AG04449 (cell line): ENCODE measurements at regions not wholly inside any gene's neighbourhood (a gene's known extent, or its start where the extent isn't known, plus 50 kb on each side); places are given as distances from the start of the nearest gene placed in this dataset.

Experiments used
- CTCF ChIA-PET: fragments of 350-600 bp; formaldehyde crosslinking; extraction: SDS; loops from one replicate; lab custom pipeline; 2021; ENCODE audit warnings: antibody characterized with exemption; lab: Yijun Ruan, JAX
- POLR2A ChIA-PET: fragments of 400-600, 350-600 bp; formaldehyde crosslinking; extraction: SDS; loops from one replicate; lab custom pipeline; 2020; ENCODE audit warnings: antibody characterized with exemption, inconsistent platforms; lab: Yijun Ruan, JAX
- DNase-seq: peaks from one replicate; pipeline ENCODE4 v3.0.0-alpha.2; 2010; ENCODE audit warnings: low read depth, low spot score
- H3K4me3 ChIP-seq: 2 replicates; pipeline ENCODE4 v1.5.1; 2011; ENCODE audit warnings: low read depth, mild to moderate bottlenecking, control low read depth, low read length
- TF ChIP-seq, protein P1 (sequence below): IDR thresholded peaks from one replicate; pipeline ENCODE4 v1.5.1; 2011; ENCODE audit warnings: mild to moderate bottlenecking, moderate library complexity, low read length, control low read depth, inconsistent platforms; ENCODE audit not compliant: insufficient read depth; ENCODE audit errors: missing control alignments

DNA sequence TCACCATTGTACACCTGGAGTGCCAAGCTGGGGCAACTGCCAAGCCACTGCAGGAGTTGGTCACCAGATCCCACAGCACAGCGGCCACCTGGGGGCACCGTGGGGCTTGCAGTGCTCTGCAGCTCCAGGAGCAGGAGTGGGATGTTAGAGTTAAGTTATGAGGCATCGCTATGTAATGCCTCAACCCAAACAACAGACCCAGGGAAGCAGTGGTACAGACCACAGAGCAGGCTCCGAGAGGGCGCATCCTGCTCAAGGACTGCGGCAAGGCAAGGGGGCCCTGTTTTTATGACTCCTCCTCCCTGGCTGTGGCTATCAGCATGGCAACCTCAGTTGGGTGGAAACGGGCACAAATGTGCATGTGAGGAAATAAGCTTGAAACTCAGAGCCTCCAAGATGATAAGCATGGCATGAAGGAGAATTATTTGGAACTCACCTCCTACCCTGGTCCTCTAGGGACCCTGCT, 63.1 kb downstream of the ARL6IP4 start:
- H3K4me3 ChIP-seq = no peak overlapping the region
- DNase-seq = peak; percentile 87
- ChIA-PET CTCF (interaction anchor here (0.5 to 12.4 kb wide), 46 partner anchors 9 to 538 kb away, joined by 3 to 312 read pairs (median 4); partner anchors contain the start of genes MPHOSPH9, MTRFR and PITPNM2), POLR2A (interaction anchor here (1.0 to 3.9 kb wide), 6 partner anchors 46 to 558 kb away, joined by 3 to 23 read pairs (median 5); partner anchors contain the start of genes DDX55, MPHOSPH9, MTRFR and OGFOD2)
- TF ChIP-seq, protein P1, sequence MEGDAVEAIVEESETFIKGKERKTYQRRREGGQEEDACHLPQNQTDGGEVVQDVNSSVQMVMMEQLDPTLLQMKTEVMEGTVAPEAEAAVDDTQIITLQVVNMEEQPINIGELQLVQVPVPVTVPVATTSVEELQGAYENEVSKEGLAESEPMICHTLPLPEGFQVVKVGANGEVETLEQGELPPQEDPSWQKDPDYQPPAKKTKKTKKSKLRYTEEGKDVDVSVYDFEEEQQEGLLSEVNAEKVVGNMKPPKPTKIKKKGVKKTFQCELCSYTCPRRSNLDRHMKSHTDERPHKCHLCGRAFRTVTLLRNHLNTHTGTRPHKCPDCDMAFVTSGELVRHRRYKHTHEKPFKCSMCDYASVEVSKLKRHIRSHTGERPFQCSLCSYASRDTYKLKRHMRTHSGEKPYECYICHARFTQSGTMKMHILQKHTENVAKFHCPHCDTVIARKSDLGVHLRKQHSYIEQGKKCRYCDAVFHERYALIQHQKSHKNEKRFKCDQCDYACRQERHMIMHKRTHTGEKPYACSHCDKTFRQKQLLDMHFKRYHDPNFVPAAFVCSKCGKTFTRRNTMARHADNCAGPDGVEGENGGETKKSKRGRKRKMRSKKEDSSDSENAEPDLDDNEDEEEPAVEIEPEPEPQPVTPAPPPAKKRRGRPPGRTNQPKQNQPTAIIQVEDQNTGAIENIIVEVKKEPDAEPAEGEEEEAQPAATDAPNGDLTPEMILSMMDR = peak; percentile 93

DNA sequence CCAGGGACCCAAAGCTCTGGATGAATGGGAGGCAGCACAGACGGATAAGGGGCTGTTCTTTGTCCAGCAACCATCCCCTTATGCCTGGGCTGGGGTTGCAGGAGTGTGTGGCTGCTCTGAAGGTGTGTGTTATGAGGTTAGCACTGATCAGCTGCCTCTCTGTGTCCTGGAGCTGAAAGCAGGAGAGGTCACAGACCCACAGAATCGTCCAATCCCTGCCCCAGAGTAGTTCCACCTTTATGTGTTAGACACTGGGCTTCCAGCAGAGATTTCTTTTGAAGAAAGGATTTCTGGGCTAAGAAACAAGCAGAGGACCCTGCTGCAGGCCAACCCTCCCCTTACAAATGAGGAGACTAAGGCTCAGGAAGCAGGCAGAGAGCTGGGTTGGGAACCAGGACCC, 62.4 kb downstream of the ARL6IP4 start:
- H3K4me3 ChIP-seq = no peak overlapping the region
- TF ChIP-seq, protein P1 = no peak
- no peak for DNase-seq
- POLR2A ChIA-PET = interaction anchor here (1.0 to 3.9 kb wide), 6 partner anchors 47 to 559 kb away, joined by 3 to 23 read pairs (median 4); partner anchors contain the start of genes DDX55, MPHOSPH9, MTRFR and OGFOD2
- CTCF ChIA-PET = interaction anchor here (0.6 to 12.4 kb wide), 43 partner anchors 8 to 539 kb away, joined by 3 to 312 read pairs (median 4); partner anchors contain the start of genes MPHOSPH9, MTRFR and PITPNM2

DNA sequence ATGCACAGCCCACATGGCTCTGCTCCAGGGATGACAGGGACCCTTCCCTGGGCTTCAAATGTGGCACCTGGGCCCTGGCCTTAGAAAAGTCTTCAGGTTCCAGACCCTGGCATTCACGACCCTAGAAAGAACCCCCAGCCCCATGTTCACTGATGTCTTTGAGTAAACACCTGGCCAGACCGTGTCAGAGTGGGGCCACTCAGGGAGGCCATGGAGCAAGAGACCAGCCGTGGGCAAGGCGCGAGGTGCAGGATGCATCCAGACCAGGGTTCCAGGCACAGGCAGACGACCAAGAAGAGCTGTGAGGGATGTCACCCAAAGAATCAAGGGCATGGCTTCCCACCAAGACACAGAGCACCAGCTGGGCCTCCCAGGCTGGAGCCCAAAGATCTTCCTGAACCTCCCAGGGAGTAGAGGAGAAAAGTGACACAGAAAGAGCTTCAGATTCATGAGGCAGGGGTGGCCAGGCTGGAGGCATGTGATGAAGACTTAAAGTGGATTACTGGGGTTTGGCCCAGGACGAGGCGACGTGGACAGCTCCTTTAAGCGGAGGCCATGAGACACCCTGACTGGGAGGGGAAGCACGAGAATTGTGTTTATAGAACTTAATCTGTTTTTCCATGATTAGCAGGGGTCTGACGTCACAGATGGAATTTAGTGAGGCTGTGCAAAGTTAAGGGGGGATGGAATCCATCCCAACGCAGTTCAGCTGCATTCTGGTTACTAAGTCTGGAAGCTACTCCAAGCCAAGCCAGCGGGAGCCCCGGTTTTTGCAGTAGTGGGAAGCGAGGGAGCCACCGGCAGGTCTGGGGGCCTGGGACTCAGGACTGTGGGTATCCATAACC, 61.6 kb downstream of the ARL6IP4 start:
- POLR2A ChIA-PET = interaction anchor here (0.6 to 3.9 kb wide), 3 partner anchors 62 to 196 kb away, joined by 3 to 23 read pairs (median 3); partner anchors contain the start of genes MPHOSPH9 and MTRFR
- peak; percentile 24 for DNase-seq
- TF ChIP-seq, protein P1 = no peak
- H3K4me3 ChIP-seq = no peak overlapping the region
- CTCF ChIA-PET = interaction anchor here (0.8 to 12.4 kb wide), 26 partner anchors 10 to 227 kb away, joined by 3 to 312 read pairs (median 4); partner anchors contain the start of genes MPHOSPH9, MTRFR and PITPNM2

GRCh38 chr12:123041042-123041531, 60.6 kb downstream of the ARL6IP4 start:
- TF ChIP-seq, protein P1 = no peak
- POLR2A ChIA-PET = interaction anchor here (1.5 to 3.9 kb wide), 2 partner anchors 192 kb away, joined by 6 to 23 read pairs; partner anchors contain the start of genes MPHOSPH9 and MTRFR
- H3K4me3 ChIP-seq = no peak overlapping the region
- CTCF ChIA-PET = interaction anchor here (1.1 to 12.4 kb wide), 4 partner anchors 9 to 196 kb away, joined by 3 to 312 read pairs (median 14); partner anchors contain the start of genes MPHOSPH9 and MTRFR
- DNase-seq = no peak

DNA sequence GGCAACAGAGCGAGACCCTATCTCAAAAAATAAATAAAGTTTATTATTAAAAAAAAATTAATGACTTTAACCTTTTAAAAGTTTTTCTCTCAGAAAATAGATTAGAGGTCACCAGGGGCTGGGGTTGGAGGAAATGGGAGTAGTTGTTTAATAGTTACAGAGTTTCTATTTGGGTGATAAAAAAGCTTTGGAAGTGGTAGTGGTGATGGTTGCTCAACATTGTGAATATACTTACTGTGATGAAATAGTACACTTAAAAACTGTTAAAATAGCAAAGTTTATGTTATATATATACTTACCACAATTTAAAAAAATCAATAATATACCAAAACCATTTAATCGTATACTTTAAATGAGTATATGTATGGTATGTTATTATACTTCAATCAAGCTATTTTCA, 59.6 kb downstream of the ARL6IP4 start:
- TF ChIP-seq, protein P1 = no peak
- H3K4me3 ChIP-seq = no peak overlapping the region
- ChIA-PET POLR2A (interaction anchor here (1.5 kb wide), 1 partner anchor 193 kb away, joined by 6 read pairs; the partner anchor contains the start of gene MPHOSPH9), CTCF (interaction anchor here (1.0 to 12.4 kb wide), 2 partner anchors 110 to 197 kb away, joined by 3 to 312 read pairs; partner anchors contain the start of genes MPHOSPH9 and MTRFR)
- DNase-seq = no peak
